DND-41 (cell line): ENCODE measurements at regions not wholly inside any gene's neighbourhood (a gene's known extent, or its start where the extent isn't known, plus 50 kb on each side); places are given as distances from the start of the nearest gene placed in this dataset.
A peak's percentile ranks its signal among the peaks of the same experiment; 100 is the strongest.

Experiments
- ATAC-seq: fragments of 200-7000 bp; cut with Tn5 transposase; 3 replicates; pipeline ENCODE4 v1.9.1; 2021; ENCODE audit warnings: low read depth; ENCODE audit not compliant: insufficient read depth
- DNase-seq: peaks from one replicate; pipeline ENCODE4 v3.0.0-alpha.2; 2020
- H2AFZ ChIP-seq: 2 replicates; pipeline ENCODE4 v1.6.0; 2012; ENCODE audit warnings: low read depth, low read length
- H3K27ac ChIP-seq: 2 replicates; pipeline ENCODE4 v1.5.1; 2012; ENCODE audit warnings: low read length, inconsistent platforms
- H3K27me3 ChIP-seq: fragments of 200-600 bp; sonication (generic); 2 replicates; pipeline ENCODE4 v1.6.0; 2012; ENCODE audit warnings: low read length, mild to moderate bottlenecking, inconsistent platforms; ENCODE audit not compliant: insufficient read depth, poor library complexity
- H3K36me3 ChIP-seq: 2 replicates; pipeline ENCODE4 v1.5.1; 2012; ENCODE audit warnings: low read length, inconsistent platforms; ENCODE audit not compliant: insufficient read depth
- H3K4me1 ChIP-seq: 2 replicates; pipeline ENCODE4 v1.5.1; 2012; ENCODE audit warnings: mild to moderate bottlenecking, low read length; ENCODE audit not compliant: insufficient read depth
- H3K4me2 ChIP-seq: 2 replicates; pipeline ENCODE4 v1.6.0; 2012; ENCODE audit warnings: mild to moderate bottlenecking, moderate library complexity, low read length, inconsistent platforms; ENCODE audit not compliant: insufficient read depth
- H3K4me3 ChIP-seq, 2 experiments: fragments of 200-600 bp in 1 of 2; shearing (Covaris generic) in 1 of 2; 2 replicates each; pipeline ENCODE4 v1.5.1; 2012 to 2016; ENCODE audit warnings: inconsistent platforms in 2 of 2, low read length in 2 of 2, mild to moderate bottlenecking in 2 of 2, low read depth in 1 of 2, moderate library complexity in 1 of 2
- H3K79me2 ChIP-seq: 2 replicates; pipeline ENCODE4 v1.6.0; 2012; ENCODE audit warnings: low read length, inconsistent platforms; ENCODE audit not compliant: insufficient read depth
- H3K9ac ChIP-seq: 2 replicates; pipeline ENCODE4 v1.6.0; 2012; ENCODE audit warnings: low read depth, mild to moderate bottlenecking, inconsistent platforms, low read length, moderate library complexity
- H3K9me3 ChIP-seq: 2 replicates; pipeline ENCODE4 v1.5.1; 2012; ENCODE audit warnings: low read length, moderate library complexity, mild to moderate bottlenecking, inconsistent platforms; ENCODE audit not compliant: insufficient read depth, severe bottlenecking
- H4K20me1 ChIP-seq: 2 replicates; pipeline ENCODE4 v1.6.0; 2012; ENCODE audit warnings: low read length; ENCODE audit not compliant: insufficient read depth
- CTCF ChIP-seq: IDR thresholded peaks from 2 replicates; pipeline ENCODE4 v1.5.1; 2012; ENCODE audit warnings: borderline replicate concordance, low read length, moderate library complexity, mild to moderate bottlenecking; ENCODE audit not compliant: poor library complexity, severe bottlenecking; ENCODE audit errors: extremely low read depth
- EZH2 ChIP-seq: IDR thresholded peaks from 3 replicates; pipeline ENCODE4 v1.6.1; 2012; ENCODE audit warnings: borderline replicate concordance, low read depth, mild to moderate bottlenecking, moderate library complexity, low read length, inconsistent platforms; ENCODE audit not compliant: severe bottlenecking

DNA sequence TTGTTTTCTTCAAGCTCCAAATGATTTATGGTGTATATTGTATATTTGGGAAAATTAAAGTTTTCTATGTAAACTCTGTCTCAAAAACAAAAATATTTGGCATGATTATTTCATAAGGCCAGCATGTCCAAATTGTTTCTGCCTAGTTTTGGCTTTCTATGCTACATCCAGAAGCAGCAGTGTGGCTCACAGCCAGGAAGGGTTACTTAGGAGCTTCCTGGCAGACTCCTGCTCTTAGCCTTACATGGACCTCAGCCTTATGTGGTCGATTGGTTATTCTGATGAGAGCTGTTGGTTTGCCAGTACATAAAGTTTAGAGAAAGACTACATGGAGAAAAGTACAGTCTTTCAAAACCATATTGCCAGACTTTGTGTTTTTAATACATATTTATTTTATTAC is 297.7 kb upstream of the FAT3 start:
- H3K9ac ChIP-seq: no peak overlapping the region
- H3K4me3 ChIP-seq: no peak overlapping the region
- no peak overlapping the region for H3K27ac ChIP-seq
- no peaks in the 10 kb centered on the region for H3K79me2 ChIP-seq
- H3K4me1 ChIP-seq: no peaks in the 10 kb centered on the region
- no peaks in the 10 kb centered on the region for H3K27me3 ChIP-seq
- no peak for ATAC-seq
- no peak overlapping the region for H2AFZ ChIP-seq
- DNase-seq: no peak
- no peaks in the 10 kb centered on the region for H4K20me1 ChIP-seq
- TF ChIP-seq CTCF (no peak), EZH2 (no peak)
- no peak overlapping the region for H3K4me2 ChIP-seq
- H3K36me3 ChIP-seq: no peaks in the 10 kb centered on the region
- no peaks in the 10 kb centered on the region for H3K9me3 ChIP-seq

DNA sequence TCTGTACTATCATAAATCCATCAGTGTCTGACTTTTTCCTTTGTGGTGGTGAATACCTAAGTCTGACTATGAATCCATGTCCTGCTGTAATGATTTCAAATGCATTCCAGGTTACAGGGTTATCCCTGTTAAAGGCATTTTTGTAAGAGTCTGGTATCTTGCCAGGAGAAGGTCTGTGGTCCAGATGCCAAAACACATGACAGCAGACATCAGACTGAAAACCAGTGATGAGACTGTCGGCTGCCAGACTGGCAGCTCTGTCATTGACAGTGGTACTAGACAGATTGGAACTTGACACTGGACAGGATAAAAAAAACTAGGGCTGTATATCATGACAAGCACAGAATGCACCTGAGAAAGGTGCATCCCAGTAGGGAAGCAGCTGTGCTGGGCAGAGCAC is 301.8 kb upstream of the FAT3 start:
- no peak overlapping the region for H3K4me3 ChIP-seq
- no peaks in the 10 kb centered on the region for H3K36me3 ChIP-seq
- H3K4me1 ChIP-seq: no peaks in the 10 kb centered on the region
- no peaks in the 10 kb centered on the region for H3K27me3 ChIP-seq
- H2AFZ ChIP-seq: no peak overlapping the region
- TF ChIP-seq CTCF (no peak), EZH2 (no peak)
- no peaks in the 10 kb centered on the region for H4K20me1 ChIP-seq
- no peak overlapping the region for H3K4me2 ChIP-seq
- H3K9ac ChIP-seq: no peak overlapping the region
- ATAC-seq (no peak), DNase-seq (no peak)
- no peaks in the 10 kb centered on the region for H3K9me3 ChIP-seq
- no peak overlapping the region for H3K27ac ChIP-seq
- H3K79me2 ChIP-seq: no peaks in the 10 kb centered on the region

DNA sequence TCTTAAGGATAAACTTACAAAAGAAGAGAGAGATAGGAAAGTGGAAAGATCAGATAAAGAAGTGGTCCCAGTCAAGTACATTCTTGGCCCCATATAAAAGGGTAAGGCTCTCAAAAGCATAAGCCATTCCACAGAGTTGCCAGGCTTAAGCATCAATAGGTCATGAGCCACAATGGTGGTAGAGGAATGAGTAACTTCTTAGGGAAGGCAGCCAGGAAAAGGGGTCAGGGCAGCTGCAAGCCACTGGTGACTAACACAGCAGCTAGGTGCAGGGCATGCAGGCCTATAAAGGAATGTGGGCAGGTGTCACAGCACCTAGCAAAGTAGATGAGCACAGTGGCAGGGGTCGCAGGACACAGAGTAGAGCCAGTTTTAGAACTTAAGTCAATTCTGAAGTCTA is 302.6 kb upstream of the FAT3 start:
- no peak for TF ChIP-seq EZH2
- TF ChIP-seq CTCF: no peak
- DNase-seq (no peak), ATAC-seq (no peak)
- Histone ChIP-seq H4K20me1 (no peaks in the 10 kb centered on the region), H3K9ac (no peak overlapping the region), H2AFZ (no peak overlapping the region), H3K27me3 (no peaks in the 10 kb centered on the region), H3K79me2 (no peaks in the 10 kb centered on the region), H3K36me3 (no peaks in the 10 kb centered on the region), H3K4me1 (no peaks in the 10 kb centered on the region), H3K27ac (no peak overlapping the region), H3K9me3 (no peaks in the 10 kb centered on the region), H3K4me2 (no peak overlapping the region), H3K4me3 (no peak overlapping the region)

GRCh38 chr11:91913407-91913806 is 311.2 kb upstream of the FAT3 start:
- H3K27ac ChIP-seq: no peak overlapping the region
- H3K36me3 ChIP-seq: no peaks in the 10 kb centered on the region
- no peak for TF ChIP-seq CTCF
- TF ChIP-seq EZH2: no peak
- H3K9ac ChIP-seq: no peak overlapping the region
- no peak overlapping the region for H3K4me2 ChIP-seq
- no peaks in the 10 kb centered on the region for H4K20me1 ChIP-seq
- no peaks in the 10 kb centered on the region for H3K79me2 ChIP-seq
- no peaks in the 10 kb centered on the region for H3K27me3 ChIP-seq
- DNase-seq: peak; percentile 5
- H3K4me1 ChIP-seq: peaks cover 5% of the 10 kb centered on the region; the same call in 1 of the 2 replicates
- H3K4me3 ChIP-seq: no peak overlapping the region
- H2AFZ ChIP-seq: no peak overlapping the region
- H3K9me3 ChIP-seq: no peaks in the 10 kb centered on the region
- ATAC-seq: peak; percentile 84
